ENCODE measurements at regions not wholly inside any gene's neighbourhood (a gene's known extent, or its start where the extent isn't known, plus 50 kb on each side); places are given as distances from the start of the nearest gene placed in this dataset.

DNA sequence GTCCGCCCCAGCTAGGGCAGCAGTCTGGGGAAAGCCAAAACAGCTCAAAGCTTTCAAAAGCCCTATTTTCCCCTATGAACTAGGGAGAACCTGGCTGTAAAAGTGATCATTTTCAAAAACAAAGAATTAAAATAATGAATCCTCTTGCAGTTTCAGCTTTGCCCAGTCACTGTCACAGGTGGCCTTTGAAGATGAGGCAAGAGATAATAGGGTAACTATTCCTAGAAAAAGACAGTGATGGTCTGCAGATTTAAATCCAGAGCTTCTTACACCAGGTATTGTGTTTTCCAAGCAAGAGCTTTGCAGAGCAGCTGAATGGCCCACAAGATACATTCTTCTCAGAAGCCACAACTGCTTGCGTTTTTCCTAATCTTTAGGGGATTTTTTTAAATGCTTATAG lies 80.2 kb upstream of the NUDT4 start:
- TF ChIP-seq POLR2A (IDR thresholded peaks at IDR 0.05), result no peak
- TF ChIP-seq, protein P1, sequence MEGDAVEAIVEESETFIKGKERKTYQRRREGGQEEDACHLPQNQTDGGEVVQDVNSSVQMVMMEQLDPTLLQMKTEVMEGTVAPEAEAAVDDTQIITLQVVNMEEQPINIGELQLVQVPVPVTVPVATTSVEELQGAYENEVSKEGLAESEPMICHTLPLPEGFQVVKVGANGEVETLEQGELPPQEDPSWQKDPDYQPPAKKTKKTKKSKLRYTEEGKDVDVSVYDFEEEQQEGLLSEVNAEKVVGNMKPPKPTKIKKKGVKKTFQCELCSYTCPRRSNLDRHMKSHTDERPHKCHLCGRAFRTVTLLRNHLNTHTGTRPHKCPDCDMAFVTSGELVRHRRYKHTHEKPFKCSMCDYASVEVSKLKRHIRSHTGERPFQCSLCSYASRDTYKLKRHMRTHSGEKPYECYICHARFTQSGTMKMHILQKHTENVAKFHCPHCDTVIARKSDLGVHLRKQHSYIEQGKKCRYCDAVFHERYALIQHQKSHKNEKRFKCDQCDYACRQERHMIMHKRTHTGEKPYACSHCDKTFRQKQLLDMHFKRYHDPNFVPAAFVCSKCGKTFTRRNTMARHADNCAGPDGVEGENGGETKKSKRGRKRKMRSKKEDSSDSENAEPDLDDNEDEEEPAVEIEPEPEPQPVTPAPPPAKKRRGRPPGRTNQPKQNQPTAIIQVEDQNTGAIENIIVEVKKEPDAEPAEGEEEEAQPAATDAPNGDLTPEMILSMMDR (IDR thresholded peaks at IDR 0.05), result no peak

Measured in Peyer's patch (tissue), 4 donors.